Hypothalamus (tissue), 51 donors: ENCODE measurements at regions not wholly inside any gene's neighbourhood (a gene's known extent, or its start where the extent isn't known, plus 50 kb on each side); places are given as distances from the start of the nearest gene placed in this dataset.

Experiments
- DNase-seq, 51 donors: peaks; one replicate each; lab custom pipeline; 2025; lab: John Stamatoyannopoulos, UW

DNA sequence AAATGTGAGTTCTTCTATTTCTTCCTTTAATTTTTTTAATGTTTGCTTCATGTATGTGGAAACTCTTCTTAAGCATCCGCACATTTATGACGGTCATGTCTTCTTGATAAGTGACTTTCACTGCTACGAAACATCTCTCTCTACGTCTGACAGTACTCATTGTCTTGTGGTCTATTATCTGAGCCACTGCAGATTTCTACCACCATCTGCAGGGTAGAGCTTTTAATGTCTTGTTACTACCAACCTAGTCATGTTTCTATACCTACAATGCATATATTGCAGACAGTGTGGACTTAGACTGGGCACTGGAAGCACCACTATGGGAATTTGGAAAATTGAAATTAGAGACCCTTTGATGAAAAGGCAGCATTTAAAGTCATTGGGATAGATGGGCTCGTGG, 75.4 kb upstream of the ARHGEF7 start:
- no peak for DNase-seq

DNA sequence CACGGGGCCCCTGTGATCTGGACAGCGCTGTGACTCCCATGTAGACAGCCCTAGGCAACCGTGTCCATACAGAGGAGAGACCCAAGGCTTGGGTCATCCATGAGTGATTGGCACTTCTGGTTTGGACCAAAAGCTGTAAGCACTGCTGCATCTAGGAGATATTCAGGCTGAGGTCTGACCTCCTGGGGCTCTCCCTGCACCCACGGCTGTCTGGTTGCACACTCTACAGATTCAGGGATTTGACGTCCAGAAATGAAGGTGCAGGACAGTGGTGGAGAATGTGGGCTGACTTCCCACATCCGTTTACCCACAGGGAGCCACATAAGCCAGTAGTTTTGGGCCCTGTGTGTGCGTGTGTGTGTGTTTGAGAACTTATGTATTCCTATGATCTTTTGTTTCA, 76.2 kb upstream of the ARHGEF7 start:
- no peak for DNase-seq

DNA sequence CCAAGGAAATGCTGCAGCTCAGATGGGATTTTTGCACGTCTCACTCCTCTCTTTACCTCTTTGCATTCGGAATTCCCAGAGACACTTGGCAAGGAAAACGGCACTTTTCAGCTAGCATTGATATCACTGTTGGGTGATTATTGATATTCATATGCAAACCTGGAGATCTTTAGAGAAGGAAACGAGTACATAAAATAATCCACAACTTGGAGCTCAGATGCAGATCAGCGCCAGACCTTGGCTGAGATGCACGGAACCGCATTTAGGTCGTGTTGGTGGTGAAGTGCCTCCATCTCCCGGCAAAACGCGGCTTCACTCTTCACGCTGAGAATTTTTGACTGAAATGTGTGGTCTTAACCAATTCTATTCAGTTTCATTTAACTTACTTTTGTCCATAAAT, 77.2 kb upstream of the ARHGEF7 start:
- DNase-seq: no peak

DNA sequence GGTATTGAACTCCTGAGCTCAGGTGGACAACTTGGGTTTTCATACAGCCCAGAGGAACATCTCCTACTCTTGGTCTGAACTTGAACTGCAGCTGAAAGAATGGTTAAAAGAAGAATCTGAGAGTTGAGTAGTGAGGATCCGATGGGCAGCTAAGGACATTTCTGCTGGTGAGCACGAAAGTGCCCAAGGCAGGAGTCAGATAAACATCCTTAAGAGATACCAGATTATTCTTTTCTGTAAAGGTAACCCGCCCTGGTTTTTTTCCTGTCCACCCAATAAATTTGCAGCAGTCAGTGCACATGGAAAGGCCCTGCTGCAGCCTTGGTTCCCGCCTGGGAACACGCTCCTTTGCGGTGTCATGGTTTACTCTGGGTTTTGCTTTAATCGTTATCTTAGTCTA, 78.4 kb upstream of the ARHGEF7 start:
- no peak for DNase-seq

DNA sequence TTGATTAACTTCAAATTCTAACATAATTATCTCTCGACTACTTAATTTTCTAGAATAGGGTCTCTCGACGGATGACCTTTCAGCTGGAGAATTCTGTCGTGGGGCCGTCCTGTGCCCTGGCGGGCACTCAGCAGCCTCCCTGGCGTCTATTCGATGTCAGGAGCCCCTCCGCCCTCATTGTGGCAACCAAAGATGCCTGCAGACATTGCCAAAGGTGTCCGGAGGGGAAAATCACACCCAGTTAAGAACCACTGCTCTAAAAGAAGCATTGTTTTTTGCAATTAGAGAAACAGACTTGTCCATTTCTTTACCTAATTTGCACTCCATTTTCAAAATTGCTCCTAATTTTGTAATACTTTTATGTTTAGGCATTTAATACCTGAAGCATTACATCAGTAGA, 79.2 kb upstream of the ARHGEF7 start:
- no peak for DNase-seq

DNA sequence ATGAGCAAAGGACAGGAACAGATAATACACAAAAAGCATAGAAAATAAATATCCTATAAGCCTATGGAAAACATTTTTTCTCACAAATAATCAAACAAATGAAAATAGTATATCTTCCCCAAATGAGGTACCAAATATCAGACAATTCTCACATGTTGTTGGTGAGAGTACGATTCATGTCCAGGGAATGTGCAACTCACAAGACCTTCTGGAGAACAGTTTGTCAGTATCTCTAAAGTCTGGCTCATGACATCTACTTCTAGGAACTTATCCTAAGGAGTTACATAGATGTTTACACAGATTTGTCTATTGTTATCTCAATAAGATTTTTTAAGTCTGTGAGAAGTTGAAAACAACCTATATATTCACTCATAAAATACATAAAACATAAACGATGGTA, 80.3 kb upstream of the ARHGEF7 start:
- DNase-seq: no peak

DNA sequence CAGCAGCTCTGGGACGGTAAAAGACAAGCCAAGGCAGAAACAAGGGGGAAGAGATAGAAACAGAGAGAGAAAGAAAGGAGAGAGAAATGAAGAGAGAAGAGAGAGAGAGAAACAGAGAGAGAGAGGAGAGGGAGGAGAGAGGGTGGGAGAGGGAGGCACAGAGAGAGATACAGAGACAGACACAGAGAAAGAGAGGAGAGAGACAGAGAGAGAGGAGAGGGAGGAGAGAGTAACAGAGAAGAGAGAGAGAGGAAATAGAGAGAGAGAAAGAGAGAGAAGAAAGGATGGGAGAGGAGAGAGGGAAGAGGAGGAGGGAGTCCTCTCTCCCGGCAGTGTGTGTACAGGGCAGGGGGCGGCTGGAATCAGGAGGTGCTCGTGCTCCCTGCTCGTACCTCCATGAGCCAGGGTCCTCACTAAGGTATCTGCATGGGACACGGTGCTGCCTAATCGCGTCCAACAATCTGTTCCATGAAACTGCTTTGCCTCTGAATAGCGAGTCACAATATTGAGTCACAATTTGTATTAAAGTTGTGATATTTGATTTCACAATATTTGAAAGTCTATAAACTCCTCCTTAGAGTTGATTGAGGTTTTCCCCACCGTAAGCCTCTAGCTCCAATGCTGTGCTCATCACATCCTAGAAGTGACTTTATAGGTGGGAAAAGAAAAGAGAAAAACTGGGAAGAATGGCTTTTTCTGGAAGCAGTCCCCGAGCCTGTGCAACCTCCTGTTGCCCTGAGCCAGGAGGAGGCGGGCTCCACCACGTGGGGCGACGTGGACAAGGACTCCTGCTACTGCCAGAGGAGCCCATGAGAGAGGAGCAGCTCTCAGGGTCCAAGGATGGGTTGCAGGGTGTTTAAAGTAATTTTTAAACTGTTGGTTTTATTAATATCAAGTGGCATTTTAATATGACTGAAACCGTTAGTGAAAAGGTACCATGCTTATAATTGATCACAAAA, 81.7 kb upstream of the ARHGEF7 start:
- no peak for DNase-seq

DNA sequence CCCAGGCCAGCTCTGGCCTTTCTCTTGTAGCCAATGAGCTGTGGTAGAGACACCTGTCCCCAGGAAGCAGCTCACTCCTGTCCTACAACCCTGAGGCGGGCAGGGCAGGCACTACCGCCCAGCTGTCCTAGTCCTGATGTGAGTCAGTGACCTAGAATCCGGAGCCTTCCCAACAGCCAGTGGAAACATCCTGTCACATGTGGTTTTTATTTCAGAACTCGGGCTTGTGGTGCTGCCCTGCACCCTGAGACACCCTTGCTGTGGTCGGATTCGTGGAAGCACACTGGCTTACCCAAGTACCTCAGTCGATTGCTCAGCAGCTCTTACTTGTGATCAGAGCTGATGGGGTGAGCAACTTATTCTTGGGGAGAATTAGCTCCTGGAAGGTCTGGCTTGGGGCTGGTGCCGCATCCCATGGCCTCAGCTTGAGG, 83.6 kb upstream of the ARHGEF7 start:
- DNase-seq: no peak

DNA sequence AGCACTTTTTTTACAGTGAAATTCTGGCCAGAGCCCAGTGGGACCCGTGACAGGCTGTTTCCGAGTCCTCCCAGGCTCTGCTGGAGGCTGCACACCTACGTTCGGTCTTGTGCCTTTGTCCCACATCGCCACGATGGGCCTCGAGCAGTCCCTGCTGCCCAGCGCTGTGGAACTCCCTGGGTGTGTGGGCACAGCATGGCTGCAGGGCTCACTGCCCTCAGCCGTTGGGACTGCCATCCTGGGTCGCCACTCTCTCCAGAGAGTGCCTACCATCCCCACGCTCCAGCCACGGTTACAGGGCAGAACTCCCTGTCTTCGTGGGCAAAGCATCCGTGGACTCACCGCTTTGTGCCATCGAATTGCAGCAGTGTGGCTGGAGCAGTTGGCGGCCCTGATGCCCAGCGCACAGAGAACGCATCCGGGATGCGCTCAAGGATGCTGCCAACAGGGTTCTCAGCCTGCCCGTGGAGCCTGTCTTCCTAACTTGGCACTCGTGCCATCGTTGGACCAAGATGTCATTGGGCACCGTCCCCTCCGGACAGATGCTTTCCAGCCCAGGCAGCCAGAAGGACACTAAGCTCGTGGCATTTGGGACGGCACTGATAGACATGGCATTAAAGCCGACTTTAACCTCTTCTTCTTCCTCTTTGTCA, 85.0 kb upstream of the ARHGEF7 start:
- DNase-seq: no peak

DNA sequence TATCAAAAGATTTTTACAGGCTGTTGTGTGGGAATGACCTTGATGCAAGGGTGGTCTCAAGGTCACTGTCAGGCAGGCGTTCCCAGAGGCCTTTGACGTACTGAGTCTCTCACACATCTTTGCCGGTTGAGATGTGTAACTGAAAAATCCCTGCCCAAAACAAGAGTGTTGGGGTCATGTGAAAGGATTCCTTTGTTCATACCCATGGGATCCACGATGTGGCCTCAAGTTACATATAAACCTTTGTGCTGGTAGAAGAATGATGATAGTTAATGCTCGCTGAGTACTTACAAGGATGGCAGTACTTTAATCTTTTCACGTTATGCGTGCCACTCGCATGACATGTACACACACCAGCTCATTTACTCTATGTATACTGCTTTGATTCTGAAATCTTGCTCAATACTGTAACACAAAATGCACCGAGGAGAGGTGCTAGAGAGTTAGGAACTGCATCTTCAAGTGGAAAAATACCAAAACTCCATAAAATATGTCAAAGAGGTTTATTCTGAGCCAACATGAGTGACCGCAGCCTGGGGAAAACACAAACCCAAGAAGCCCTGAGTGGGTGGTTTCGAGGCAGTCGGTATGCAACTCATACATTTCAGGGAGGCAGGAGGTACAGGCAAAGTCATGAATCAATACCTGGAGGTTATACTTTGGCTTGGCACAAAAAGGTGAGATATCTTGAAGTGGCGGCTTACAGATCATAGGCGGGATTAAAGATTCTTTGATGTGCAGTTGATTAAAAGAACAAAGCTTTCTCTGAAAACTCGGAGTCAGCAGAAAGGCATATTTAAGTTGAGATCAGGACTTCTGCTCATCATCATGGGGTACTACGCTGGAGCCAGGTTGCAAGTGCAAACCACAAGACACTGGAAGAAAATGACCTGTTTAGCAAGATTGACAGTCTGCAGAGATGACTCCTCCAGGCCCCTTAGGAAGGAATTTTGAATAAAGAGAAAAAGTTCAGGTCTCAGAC, 87.4 kb upstream of the ARHGEF7 start:
- no peak for DNase-seq

DNA sequence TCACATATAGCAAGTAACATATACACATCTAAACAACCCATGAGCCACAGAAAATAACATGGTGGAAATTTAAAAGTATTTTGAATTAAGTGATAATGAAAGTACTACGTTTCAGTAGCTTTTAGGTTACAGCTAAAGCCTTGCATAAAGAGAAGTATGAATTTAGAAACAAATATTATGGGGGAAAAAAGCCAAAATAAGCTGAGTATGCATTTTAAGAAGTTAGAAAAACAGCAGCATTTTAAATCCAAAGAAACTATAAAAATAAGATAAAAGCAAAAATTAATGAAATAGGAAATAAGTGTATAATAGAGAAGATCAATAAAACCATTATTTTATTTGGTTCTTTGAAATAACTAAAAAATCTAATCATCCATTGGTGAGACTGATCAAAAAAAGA, 89.8 kb upstream of the ARHGEF7 start:
- no peak for DNase-seq

DNA sequence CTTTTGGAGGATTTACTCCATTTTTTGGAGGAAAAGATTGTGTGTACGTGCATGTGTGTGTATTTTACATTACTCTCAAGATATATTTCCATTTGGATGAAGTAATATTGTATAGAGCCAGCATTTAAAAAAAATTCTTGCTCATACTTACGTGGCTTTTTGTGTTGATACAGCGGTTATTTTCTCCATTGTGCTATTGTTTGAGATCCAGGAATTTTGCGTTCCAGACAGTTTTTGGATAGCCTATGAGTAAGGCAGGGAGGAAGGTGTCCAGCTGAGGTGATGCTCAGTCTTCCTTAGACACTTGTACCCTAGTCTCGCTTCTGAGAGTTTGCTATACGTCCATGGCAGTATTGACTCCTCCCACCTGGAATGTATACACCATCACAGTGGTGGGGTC, 92.2 kb upstream of the ARHGEF7 start:
- no peak for DNase-seq

DNA sequence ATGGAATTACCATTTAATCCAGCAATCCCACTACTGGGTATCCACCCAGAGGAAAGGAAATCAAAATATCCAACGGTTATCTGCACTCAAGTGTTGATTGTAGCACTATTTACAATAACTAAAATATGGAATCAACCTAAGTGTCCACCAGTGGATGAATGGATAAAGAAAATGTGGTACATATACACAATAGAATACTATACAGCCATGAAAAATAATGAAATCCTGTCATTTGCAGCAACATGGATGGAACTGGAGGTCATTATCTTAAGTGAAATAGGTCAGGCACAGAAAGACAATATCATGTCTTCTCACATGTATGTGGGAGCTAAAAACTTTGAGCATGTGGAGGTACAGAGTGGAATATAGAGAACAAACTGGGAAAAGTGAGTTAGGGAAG, 92.9 kb upstream of the ARHGEF7 start:
- no peak for DNase-seq

DNA sequence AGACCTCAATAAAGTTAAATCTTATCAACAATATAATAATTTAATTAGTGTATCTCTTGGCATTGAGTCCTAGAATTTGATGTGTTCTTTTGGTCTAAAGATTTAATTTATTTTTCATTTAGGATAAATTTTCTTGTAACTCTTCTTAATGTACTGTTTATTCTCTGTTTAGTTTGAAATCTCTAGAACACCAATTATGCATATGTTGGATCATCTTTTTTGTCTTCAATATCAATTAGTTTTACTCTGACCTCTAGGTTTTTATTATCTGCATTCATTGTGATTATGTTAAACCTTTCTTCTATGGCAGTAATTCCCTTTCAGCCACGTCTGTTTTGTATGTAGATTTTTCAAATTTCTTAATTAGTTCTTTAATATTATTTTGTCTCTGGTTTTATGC, 93.8 kb upstream of the ARHGEF7 start:
- DNase-seq: no peak

DNA sequence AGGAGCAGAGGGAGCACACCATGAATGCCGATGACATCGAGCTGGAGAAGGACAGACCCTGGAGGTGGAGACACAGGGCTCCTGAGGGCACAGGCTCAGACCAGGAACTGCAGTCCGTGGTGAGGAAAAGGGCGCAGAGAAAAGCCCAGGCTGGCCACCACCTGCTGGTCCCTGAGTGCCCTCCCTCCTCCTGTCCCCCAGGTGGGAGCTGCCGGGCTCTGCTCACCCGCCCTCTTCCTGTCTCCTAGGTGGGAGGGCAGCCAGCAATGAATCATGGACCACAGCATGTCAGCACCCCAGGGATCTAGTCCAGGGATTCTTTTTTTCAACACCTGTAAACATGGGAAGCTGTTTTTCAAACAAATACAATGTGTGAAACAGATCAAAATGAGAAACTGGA, 94.6 kb upstream of the ARHGEF7 start:
- no peak for DNase-seq

DNA sequence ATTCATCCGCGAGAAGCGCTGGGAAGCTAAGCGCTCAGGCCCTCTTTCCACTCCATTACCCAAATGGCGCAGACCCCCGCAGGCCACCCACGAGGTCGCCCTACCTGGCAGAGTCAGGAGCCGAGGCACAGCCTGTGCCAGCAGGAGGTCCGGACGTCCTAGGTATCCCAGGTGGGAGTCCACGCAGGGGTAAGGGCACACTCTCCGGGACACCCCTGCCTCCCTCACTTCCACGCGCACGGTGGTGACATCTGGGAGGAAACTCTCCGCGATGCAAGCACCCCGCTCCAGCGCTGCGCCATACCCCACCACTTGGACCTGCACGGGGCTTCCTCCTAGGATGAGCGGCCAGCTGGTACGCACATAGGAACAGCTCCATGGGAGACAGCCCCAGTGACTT, 95.1 kb upstream of the ARHGEF7 start:
- no peak for DNase-seq

DNA sequence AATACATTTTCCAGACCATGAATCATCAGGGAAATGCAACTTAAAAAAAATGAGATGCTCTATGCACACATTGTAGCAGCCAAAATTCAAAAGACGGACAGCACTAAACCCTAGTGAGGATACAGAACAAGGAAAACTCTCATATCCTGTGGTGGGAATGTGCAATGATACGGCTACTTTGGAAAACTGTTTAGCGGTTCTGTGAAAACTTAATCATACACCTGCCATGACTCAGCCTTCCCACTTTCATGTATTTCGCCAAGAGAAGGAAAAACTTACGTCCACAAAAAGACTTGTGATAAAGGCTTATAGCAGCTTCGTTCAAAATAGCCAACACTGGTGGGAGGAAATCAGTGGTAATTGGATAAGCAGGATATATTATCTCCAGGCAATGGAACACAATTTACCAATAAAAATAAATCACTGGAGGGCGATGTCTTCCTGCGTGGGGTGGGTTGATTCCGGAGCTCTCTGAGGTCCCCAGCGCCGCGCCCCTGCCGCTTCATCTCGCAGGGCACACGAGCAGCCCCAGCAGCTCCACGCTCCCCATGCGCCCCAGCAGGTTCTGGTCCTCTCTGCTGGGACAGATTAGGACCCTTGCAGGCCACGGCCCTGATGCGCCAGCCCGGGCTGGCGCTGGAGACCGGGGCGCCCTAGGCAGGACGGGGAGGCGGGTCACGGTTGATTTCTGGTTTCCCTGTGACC, 97.2 kb upstream of the ARHGEF7 start:
- no peak for DNase-seq

DNA sequence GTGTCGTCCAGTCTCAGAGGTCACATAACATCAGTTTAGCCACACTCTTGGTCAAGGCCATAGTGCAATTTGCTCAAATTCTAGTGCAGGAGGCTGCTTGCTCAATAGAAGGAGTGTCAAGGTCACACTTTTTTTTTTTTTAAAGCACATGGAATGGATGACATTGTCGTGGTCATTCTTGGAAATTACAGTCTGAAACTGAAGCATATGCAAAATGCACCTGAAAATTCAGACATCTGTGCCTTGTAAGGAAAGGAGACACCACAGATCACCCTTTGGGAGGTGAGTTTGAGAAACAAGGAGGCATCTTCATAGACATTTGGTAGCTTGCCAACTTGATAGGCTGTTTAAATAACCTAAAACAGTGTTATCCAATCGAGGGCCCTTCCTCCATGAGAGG, 98.3 kb upstream of the ANKRD10 start:
- no peak for DNase-seq

DNA sequence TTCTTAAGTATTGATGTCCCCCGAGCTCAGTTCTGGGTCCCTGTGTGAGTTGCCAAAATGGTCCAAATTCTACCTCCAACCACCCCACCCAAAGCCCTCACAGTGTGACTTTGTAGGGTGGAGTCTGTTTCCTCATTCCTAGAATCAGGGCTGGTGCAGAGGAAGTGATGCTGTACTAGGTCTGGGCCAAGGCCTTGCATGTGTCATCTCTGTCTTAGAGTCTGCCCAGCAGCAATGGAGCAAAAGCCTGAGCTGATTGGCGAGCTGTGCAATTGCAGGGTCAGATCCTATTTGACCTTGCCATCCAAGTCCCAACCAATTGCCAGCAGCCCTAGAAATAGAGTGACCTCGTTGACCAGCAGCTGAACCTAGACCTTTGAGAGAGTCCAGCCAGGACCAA, 97.0 kb upstream of the ANKRD10 start:
- no peak for DNase-seq

DNA sequence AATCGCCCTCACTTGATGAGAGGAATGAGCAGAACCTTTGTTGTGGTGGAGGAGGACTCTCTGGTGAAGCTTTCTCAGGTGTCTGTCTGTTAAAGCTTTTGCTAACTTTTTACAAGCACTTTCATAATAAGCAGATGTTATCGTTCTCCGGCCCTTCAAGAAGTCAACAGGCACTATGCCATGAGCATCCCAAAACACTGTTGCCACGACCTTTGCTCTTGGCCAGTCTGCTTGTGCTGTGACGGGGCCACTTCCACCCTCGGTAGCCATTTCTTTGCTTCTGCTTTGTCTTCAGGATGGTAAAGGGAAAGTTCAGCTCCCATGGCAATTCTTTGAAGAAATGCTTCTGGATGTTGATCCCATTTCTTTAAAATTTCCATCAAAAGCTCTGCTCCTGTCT, 93.5 kb upstream of the ANKRD10 start:
- no peak for DNase-seq
